Adrenal gland (tissue), 9 donors: ENCODE measurements at regions not wholly inside any gene's neighbourhood (a gene's known extent, or its start where the extent isn't known, plus 50 kb on each side); places are given as distances from the start of the nearest gene placed in this dataset.

Experiments used
- DNase-seq, 7 donors: peaks; one replicate each; pipeline ENCODE4 v3.0.0-alpha.2; 2019 to 2020
- H3K27ac ChIP-seq, 5 donors: fragments of 200-600 bp; sonication (generic) in 4 of 5; 1 replicate in 3 of 5; 2 replicates in 2 of 5; pipeline versions ENCODE4 v1.5.1 to v1.8.0; 2016 to 2020; ENCODE audit warnings: mild to moderate bottlenecking in 1 of 5
- H3K27me3 ChIP-seq: fragments of 200-600 bp; 2 replicates; pipeline ENCODE4 v1.8.0; 2021
- H3K36me3 ChIP-seq, 2 donors: fragments of 200-600 bp; replicated peaks in 1 of 2; 1 replicate in 1 of 2; 2 replicates in 1 of 2; pipeline versions ENCODE4 v1.5.1 to v1.8.0; 2018 to 2022
- H3K4me1 ChIP-seq, 2 donors: fragments of 200-600 bp; replicated peaks in 1 of 2; 1 replicate in 1 of 2; 2 replicates in 1 of 2; pipeline versions ENCODE4 v1.5.1 to v1.8.0; 2018 to 2021
- H3K4me3 ChIP-seq, 4 donors: fragments of 200-600 bp; sonication (generic) in 3 of 4; one replicate each; pipeline ENCODE4 v1.5.1; 2016 to 2018
- H3K9me3 ChIP-seq, 3 donors: fragments of 200-600 bp; sonication (generic) in 1 of 3; replicated peaks in 1 of 3; 1 replicate in 2 of 3; 2 replicates in 1 of 3; pipeline versions ENCODE4 v1.5.1 to v1.8.0; 2016 to 2021
- POLR2A ChIP-seq, 2 donors: fragments of 450-650 bp; IDR thresholded peaks; one replicate each; pipeline ENCODE4 v1.6.1; 2017; ENCODE audit warnings: antibody characterized with exemption in 2 of 2, mild to moderate bottlenecking in 2 of 2, moderate library complexity in 1 of 2
- WGBS, 4 donors: extraction: QIAGEN DNeasy Blood & Tissue Kit in 2 of 4; methylation state at CpG; one replicate each; pipeline versions ENCODE4 v1.1.5 to v1.1.7; 2013 to 2017; 5-methylcytosine and 5-hydroxymethylcytosine counted together
- intact Hi-C, 2 donors: fragments of 100-400 bp; cut with DNase I; formaldehyde crosslinking; loops; one replicate each; pipeline versions ENCODE4 v1.14.1 to v1.15.0; 2022 to 2023
- TF ChIP-seq, protein P1 (sequence below), 6 experiments: fragments of 450-650 bp in 4 of 6; fragments of 200-600 bp in 2 of 6; sonication (generic) in 1 of 6; IDR thresholded peaks; 1 replicate in 5 of 6; 2 replicates in 1 of 6; pipeline versions ENCODE4 v1.5.1 to v1.8.0; 2016 to 2021; ENCODE audit warnings: antibody characterized with exemption in 6 of 6, mild to moderate bottlenecking in 2 of 6, moderate library complexity in 1 of 6
- donor health status: healthy with polysubstance abuse.
- donor health status: Bipolar disorder and iron deficiency.
- donor health status: DM: yes; HTN: yes; CAD: no.
- donor health status: DM: no; HTN: no; CAD: no.
- donor health status: DM: no; HTN: no; CAD: no.

DNA sequence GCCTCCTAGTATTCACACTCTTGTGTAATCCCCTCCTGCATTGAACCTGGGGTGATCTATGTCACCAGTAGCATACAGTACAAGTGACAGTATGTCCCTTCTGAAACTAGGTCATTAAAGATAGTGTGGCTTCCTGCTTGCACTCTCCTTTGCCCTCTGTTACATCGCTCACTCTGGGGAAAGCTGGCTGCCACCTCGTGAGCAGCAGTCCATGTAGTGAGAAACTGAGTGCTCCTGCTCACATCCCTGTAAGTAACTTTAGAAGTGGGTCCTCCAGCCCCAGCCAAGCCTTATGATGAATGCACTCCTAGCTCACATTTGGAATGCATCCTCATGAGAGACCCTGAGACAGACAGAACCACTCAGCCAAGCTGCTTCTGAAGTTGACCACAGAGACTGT is 89.8 kb upstream of the TNIP3 start:
- Histone ChIP-seq H3K9me3 (no peaks in the 10 kb centered on the region), H3K4me3 (no peak overlapping the region), H3K27ac (no peak overlapping the region), H3K4me1 (no peaks in the 10 kb centered on the region), H3K36me3 (no peaks in the 10 kb centered on the region), H3K27me3 (no peaks in the 10 kb centered on the region)
- WGBS, 4 donors, result 81 to 94% (median 82%) methylated on average over 2 of the region's 2 CpGs
- TF ChIP-seq, protein P1, sequence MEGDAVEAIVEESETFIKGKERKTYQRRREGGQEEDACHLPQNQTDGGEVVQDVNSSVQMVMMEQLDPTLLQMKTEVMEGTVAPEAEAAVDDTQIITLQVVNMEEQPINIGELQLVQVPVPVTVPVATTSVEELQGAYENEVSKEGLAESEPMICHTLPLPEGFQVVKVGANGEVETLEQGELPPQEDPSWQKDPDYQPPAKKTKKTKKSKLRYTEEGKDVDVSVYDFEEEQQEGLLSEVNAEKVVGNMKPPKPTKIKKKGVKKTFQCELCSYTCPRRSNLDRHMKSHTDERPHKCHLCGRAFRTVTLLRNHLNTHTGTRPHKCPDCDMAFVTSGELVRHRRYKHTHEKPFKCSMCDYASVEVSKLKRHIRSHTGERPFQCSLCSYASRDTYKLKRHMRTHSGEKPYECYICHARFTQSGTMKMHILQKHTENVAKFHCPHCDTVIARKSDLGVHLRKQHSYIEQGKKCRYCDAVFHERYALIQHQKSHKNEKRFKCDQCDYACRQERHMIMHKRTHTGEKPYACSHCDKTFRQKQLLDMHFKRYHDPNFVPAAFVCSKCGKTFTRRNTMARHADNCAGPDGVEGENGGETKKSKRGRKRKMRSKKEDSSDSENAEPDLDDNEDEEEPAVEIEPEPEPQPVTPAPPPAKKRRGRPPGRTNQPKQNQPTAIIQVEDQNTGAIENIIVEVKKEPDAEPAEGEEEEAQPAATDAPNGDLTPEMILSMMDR (IDR thresholded peaks at IDR 0.05), result no peak
- TF ChIP-seq POLR2A (IDR thresholded peaks at IDR 0.05), result no peak
- no peak for DNase-seq
- intact Hi-C loops, result loop anchor here (5.0 kb wide), 1 partner anchor 62 kb away; no protein-coding TSS in a partner anchor

DNA sequence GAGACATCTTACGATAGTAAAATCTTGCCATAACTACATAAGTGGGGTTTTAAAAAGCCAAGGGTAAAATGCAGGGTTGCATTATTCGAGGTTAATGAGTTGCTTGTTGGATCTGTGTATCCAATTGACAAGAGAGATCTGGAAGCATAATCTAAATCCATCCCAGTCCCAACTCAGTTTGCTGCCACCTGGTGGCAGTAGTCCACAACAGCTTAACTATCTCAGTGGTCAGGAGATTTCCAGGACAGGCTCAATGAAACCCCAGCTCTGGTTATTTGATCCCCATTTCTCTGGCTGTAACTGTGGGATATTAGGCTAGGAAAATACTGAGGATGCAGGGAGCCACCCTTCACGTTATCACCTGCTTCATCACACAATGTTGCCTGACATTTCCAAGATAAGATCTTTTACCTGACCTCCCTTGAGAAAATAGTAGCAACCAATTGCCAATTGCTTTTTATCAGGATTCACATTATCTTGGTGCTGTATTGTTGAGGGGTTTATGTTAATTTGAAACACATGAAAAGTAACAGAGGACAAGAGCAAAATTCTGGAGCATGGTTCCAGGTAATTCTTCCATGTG is 88.2 kb upstream of the TNIP3 start:
- no peak for TF ChIP-seq POLR2A (IDR thresholded peaks at IDR 0.05)
- TF ChIP-seq, protein P1 (IDR thresholded peaks at IDR 0.05), result peak; percentile 71 to 88 (median 76)
- no peaks in the 10 kb centered on the region for H3K27me3 ChIP-seq
- intact Hi-C loops, result loop anchor here (5.0 kb wide), 1 partner anchor 60 kb away; no protein-coding TSS in a partner anchor
- no peak overlapping the region for H3K4me3 ChIP-seq
- no peak overlapping the region for H3K27ac ChIP-seq
- WGBS, 4 donors, result 9 to 17% (median 14%) methylated on average over 3 of the region's 3 CpGs
- H3K4me1 ChIP-seq, result no peaks in the 10 kb centered on the region
- no peaks in the 10 kb centered on the region for H3K9me3 ChIP-seq
- peak; percentile 58 to 87 (median 75) for DNase-seq
- H3K36me3 ChIP-seq, result no peaks in the 10 kb centered on the region

GRCh38 chr4:121248747-121249146 is 84.6 kb upstream of the TNIP3 start:
- Histone ChIP-seq H3K27me3 (no peaks in the 10 kb centered on the region), H3K9me3 (no peaks in the 10 kb centered on the region), H3K4me1 (no peaks in the 10 kb centered on the region), H3K27ac (no peak overlapping the region), H3K4me3 (no peak overlapping the region), H3K36me3 (no peaks in the 10 kb centered on the region)
- no peak for DNase-seq
- intact Hi-C loops, result no loop called here
- 80 to 94% (median 89%) methylated on average over 2 of the region's 2 CpGs for WGBS, 4 donors
- TF ChIP-seq, protein P1 (IDR thresholded peaks at IDR 0.05), result no peak
- TF ChIP-seq POLR2A (IDR thresholded peaks at IDR 0.05), result no peak

DNA sequence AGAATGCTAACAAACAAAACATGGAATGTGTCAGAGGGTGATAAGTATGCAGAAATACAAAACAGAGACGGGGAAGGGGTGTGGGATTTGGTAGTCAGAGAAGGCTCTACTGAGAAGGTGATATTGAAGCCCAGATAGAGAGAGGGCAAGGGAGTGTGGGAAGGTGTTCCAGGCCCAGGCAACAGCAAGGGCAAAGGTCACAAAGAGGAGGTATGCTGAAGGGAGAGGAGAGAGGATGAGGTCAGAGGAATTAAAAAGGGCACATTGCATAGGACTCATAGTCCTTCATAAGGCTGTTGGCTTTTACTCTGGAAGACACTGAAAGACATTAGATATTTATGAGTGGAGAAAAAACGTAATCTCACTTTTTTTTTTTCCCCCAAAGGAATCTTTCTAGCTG is 82.6 kb upstream of the TNIP3 start:
- 69 to 90% (median 78%) methylated on average over 2 of the region's 2 CpGs for WGBS, 4 donors
- no peaks in the 10 kb centered on the region for H3K36me3 ChIP-seq
- H3K27me3 ChIP-seq, result no peaks in the 10 kb centered on the region
- no peak overlapping the region for H3K27ac ChIP-seq
- no peaks in the 10 kb centered on the region for H3K4me1 ChIP-seq
- no peak for DNase-seq
- H3K4me3 ChIP-seq, result no peak overlapping the region
- H3K9me3 ChIP-seq, result no peaks in the 10 kb centered on the region
- TF ChIP-seq, protein P1 (IDR thresholded peaks at IDR 0.05), result no peak
- TF ChIP-seq POLR2A (IDR thresholded peaks at IDR 0.05), result no peak
- intact Hi-C loops, result no loop called here
